GM18873 (cell line): ENCODE measurements at regions not wholly inside any gene's neighbourhood (a gene's known extent, or its start where the extent isn't known, plus 50 kb on each side); places are given as distances from the start of the nearest gene placed in this dataset.

ENCODE experiments used
- ATAC-seq: cut with Tn5 transposase; IDR thresholded peaks from one replicate; pipeline ENCODE4 v1.9.1; 2021; ENCODE audit warnings: mild to moderate bottlenecking, moderate library complexity, moderate number of reproducible peaks; ENCODE audit not compliant: unreplicated experiment, low FRiP score

GRCh38 chr3:184632551-184633236, 71.1 kb downstream of the EPHB3 start:
- ATAC-seq: no peak
